ENCODE measurements at regions not wholly inside any gene's neighbourhood (a gene's known extent, or its start where the extent isn't known, plus 50 kb on each side); places are given as distances from the start of the nearest gene placed in this dataset.

GRCh38 chr6:114446342-114446741 is 103.5 kb upstream of the HS3ST5 start:
- BruUV-seq (replicated peaks) = no TSS peak
- no peak for DNase-seq
- no peak overlapping the region for H3K4me3 Mint-ChIP-seq (ENCODE audit: low read depth, unreplicated experiment)
- H3K9me3 Mint-ChIP-seq (ENCODE audit: low read depth, unreplicated experiment) = no peaks in the 10 kb centered on the region
- no peaks in the 10 kb centered on the region for H3K36me3 Mint-ChIP-seq (ENCODE audit: insufficient read depth, unreplicated experiment)
- intact Hi-C loops (cut with micrococcal nuclease; ENCODE audit: unreplicated experiment) = no loop called here
- CTCF ChIA-PET = no interaction called here
- TF ChIP-seq CTCF (IDR thresholded peaks at IDR 0.05; ENCODE audit: unreplicated experiment) = no peak
- no peaks in the 10 kb centered on the region for H3K4me1 Mint-ChIP-seq (ENCODE audit: low read depth, unreplicated experiment)
- H3K27me3 Mint-ChIP-seq (ENCODE audit: unreplicated experiment) = no peaks in the 10 kb centered on the region
- no peak overlapping the region for H3K27ac Mint-ChIP-seq (ENCODE audit: unreplicated experiment)

DNA sequence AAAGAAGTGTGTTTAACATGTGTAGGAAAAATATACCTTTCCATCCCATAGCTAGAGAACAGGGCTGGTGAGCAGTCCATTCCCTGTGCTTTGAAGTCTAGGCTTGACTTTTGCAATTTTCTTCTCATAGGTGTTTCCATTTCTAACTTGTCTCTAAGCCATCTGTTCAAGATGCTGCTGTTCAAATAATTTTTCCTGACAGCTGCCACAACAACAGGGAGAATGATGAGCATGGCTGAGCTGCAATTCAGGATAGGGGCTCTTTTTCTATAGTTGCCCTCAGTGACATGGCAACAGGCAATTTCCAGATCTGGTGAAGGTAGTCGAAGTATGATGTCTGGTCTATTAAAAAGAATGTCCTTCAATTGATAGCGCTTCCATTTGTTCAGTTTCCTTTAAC is 103.0 kb upstream of the HS3ST5 start:
- Mint-ChIP-seq H3K36me3 (ENCODE audit: insufficient read depth, unreplicated experiment) (no peaks in the 10 kb centered on the region), H3K27ac (ENCODE audit: unreplicated experiment) (no peak overlapping the region), H3K27me3 (ENCODE audit: unreplicated experiment) (no peaks in the 10 kb centered on the region), H3K4me3 (ENCODE audit: low read depth, unreplicated experiment) (no peak overlapping the region), H3K9me3 (ENCODE audit: low read depth, unreplicated experiment) (no peaks in the 10 kb centered on the region), H3K4me1 (ENCODE audit: low read depth, unreplicated experiment) (no peaks in the 10 kb centered on the region)
- CTCF ChIA-PET = no interaction called here
- no TSS peak for BruUV-seq (replicated peaks)
- TF ChIP-seq CTCF (IDR thresholded peaks at IDR 0.05; ENCODE audit: unreplicated experiment) = no peak
- DNase-seq = no peak
- intact Hi-C loops (cut with micrococcal nuclease; ENCODE audit: unreplicated experiment) = no loop called here

DNA sequence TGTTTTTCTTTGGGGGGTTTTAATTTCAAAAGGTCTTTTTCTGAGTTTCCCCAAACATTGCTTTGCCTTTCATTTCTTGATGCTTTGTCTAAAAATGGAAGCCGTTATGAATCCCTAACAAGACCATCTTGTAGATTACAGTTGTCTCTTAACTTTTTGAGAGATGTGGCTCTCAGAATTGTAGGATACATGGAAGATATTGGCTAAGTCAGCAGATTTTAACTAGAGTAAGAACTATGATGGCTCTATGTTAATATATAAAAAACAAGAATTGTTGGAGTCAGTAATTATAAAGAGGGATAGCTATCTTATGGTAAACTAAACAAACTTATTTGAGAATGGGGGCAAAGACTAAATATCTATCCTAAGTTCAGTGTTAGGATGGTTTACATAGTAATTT is 96.6 kb upstream of the HS3ST5 start:
- no peak overlapping the region for H3K27ac Mint-ChIP-seq (ENCODE audit: unreplicated experiment)
- CTCF ChIA-PET = interaction anchor here (0.6 kb wide), 1 partner anchor 21 kb away, joined by 4 read pairs; no protein-coding TSS in a partner anchor
- no peaks in the 10 kb centered on the region for H3K4me1 Mint-ChIP-seq (ENCODE audit: low read depth, unreplicated experiment)
- no peak for TF ChIP-seq CTCF (IDR thresholded peaks at IDR 0.05; ENCODE audit: unreplicated experiment)
- DNase-seq = no peak
- H3K9me3 Mint-ChIP-seq (ENCODE audit: low read depth, unreplicated experiment) = no peaks in the 10 kb centered on the region
- no peaks in the 10 kb centered on the region for H3K36me3 Mint-ChIP-seq (ENCODE audit: insufficient read depth, unreplicated experiment)
- intact Hi-C loops (cut with micrococcal nuclease; ENCODE audit: unreplicated experiment) = no loop called here
- no peaks in the 10 kb centered on the region for H3K27me3 Mint-ChIP-seq (ENCODE audit: unreplicated experiment)
- H3K4me3 Mint-ChIP-seq (ENCODE audit: low read depth, unreplicated experiment) = no peak overlapping the region
- BruUV-seq (replicated peaks) = no TSS peak

DNA sequence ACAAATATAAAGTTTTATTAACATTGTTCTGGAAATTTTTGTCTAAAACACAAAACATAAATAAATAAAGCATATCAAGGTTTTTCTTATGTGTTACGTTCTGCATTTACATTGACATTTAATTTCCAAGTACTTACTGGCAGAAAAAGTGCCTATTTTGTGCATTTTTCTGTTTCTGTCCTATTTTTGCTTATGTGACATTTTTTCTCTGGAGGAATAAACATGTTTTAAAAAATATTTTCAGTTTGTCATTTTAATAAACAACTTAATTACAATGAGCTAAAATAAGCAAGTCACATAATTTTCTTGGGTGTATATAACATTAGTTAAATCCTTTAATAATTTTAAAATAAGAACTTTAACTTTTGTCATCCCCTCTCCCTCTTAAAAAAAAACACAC is 94.4 kb upstream of the HS3ST5 start:
- Mint-ChIP-seq H3K4me3 (ENCODE audit: low read depth, unreplicated experiment) (no peak overlapping the region), H3K9me3 (ENCODE audit: low read depth, unreplicated experiment) (no peaks in the 10 kb centered on the region), H3K4me1 (ENCODE audit: low read depth, unreplicated experiment) (no peaks in the 10 kb centered on the region)

More for the DNA sequence above, 94.4 kb upstream of the HS3ST5 start:
- H3K27ac Mint-ChIP-seq (ENCODE audit: unreplicated experiment) = no peak overlapping the region
- DNase-seq = no peak
- no peaks in the 10 kb centered on the region for H3K36me3 Mint-ChIP-seq (ENCODE audit: insufficient read depth, unreplicated experiment)
- H3K27me3 Mint-ChIP-seq (ENCODE audit: unreplicated experiment) = no peaks in the 10 kb centered on the region
- CTCF ChIA-PET = no interaction called here
- TF ChIP-seq CTCF (IDR thresholded peaks at IDR 0.05; ENCODE audit: unreplicated experiment) = no peak
- BruUV-seq (replicated peaks) = no TSS peak
- intact Hi-C loops (cut with micrococcal nuclease; ENCODE audit: unreplicated experiment) = no loop called here

Measured in Calu3 (cell line).